Globus pallidus (tissue), 1 donor: ENCODE measurements at regions not wholly inside any gene's neighbourhood (a gene's known extent, or its start where the extent isn't known, plus 50 kb on each side); places are given as distances from the start of the nearest gene placed in this dataset.

ENCODE experiments used
- DNase-seq: peaks from one replicate; pipeline ENCODE4 v3.0.0-alpha.2; 2015; ENCODE audit warnings: low spot score

- no peak for DNase-seq
Measured at GRCh38 chr15:93233710-93234109, 144.7 kb upstream of the RGMA start.

- no peak for DNase-seq
Measured at GRCh38 chr15:93232845-93233244, 143.8 kb upstream of the RGMA start.

- no peak for DNase-seq
Measured at GRCh38 chr15:93231994-93232393, 143.0 kb upstream of the RGMA start.

- DNase-seq = no peak
Measured at GRCh38 chr15:93231261-93231925, 142.4 kb upstream of the RGMA start.

GRCh38 chr15:93228546-93228945, 139.5 kb upstream of the RGMA start:
- no peak for DNase-seq

GRCh38 chr15:93223803-93224202, 134.8 kb upstream of the RGMA start:
- DNase-seq = no peak

- no peak for DNase-seq
Measured at GRCh38 chr15:93221759-93222158, 132.7 kb upstream of the RGMA start.

- no peak for DNase-seq
Measured at GRCh38 chr15:93219859-93220420, 130.9 kb upstream of the RGMA start.

- DNase-seq = no peak
Measured at GRCh38 chr15:93217343-93217742, 128.3 kb upstream of the RGMA start.

GRCh38 chr15:93214106-93214505, 125.1 kb upstream of the RGMA start:
- no peak for DNase-seq

GRCh38 chr15:93213281-93213680, 124.3 kb upstream of the RGMA start:
- no peak for DNase-seq

- DNase-seq = no peak
Measured at GRCh38 chr15:93212578-93212977, 123.6 kb upstream of the RGMA start.

GRCh38 chr15:93210995-93211394, 122.0 kb upstream of the RGMA start:
- DNase-seq = no peak

- no peak for DNase-seq
Measured at GRCh38 chr15:93209690-93210445, 120.9 kb upstream of the RGMA start.

- no peak for DNase-seq
Measured at GRCh38 chr15:93206893-93207292, 117.9 kb upstream of the RGMA start.

- DNase-seq = no peak
Measured at GRCh38 chr15:93205413-93205812, 116.4 kb upstream of the RGMA start.

- no peak for DNase-seq
Measured at GRCh38 chr15:93203036-93203435, 114.0 kb upstream of the RGMA start.

GRCh38 chr15:93202405-93202804, 113.4 kb upstream of the RGMA start:
- DNase-seq = no peak

- DNase-seq = no peak
Measured at GRCh38 chr15:93201940-93202339, 112.9 kb upstream of the RGMA start.

GRCh38 chr15:93200837-93201226, 111.8 kb upstream of the RGMA start:
- no peak for DNase-seq

- DNase-seq = no peak
Measured at GRCh38 chr15:93200081-93200836, 111.2 kb upstream of the RGMA start.

GRCh38 chr15:93196135-93196670, 107.2 kb upstream of the RGMA start:
- DNase-seq = no peak
